Tongue (tissue), 1 donor: ENCODE measurements at regions not wholly inside any gene's neighbourhood (a gene's known extent, or its start where the extent isn't known, plus 50 kb on each side); places are given as distances from the start of the nearest gene placed in this dataset.
A peak's percentile ranks its signal among the peaks of the same experiment; 100 is the strongest.
"Not testable (repeated sequence)": the region's sequence is repeated elsewhere in the genome, so short reads cannot be mapped to it uniquely, and the experiment has no call there.

ENCODE experiments used
- DNase-seq: peaks from one replicate; pipeline ENCODE4 v3.0.0-alpha.2; 2015

- not testable (repeated sequence) for DNase-seq
Measured at GRCh38 chr12:131214936-131215335, 261.2 kb downstream of the ADGRD1 start.

DNA sequence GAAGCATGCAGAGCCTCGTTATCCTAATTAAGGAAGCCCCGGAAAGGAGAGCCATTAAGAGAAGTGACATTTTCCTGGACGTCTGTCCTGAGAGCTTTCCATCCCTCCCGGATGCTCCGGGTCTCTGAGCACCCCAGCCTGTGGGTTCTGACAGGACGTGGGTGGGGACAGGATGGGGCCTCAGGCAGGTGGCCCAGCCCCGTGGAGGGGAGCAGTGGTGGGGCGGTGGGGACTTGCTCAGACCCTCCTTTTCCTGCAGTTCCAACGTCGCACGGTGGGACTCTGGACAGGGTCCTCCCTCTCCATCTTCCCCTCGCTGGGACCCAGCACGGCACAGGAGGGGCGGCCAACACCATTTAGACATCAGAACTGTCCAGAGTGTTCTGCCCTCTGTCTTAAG is 262.9 kb downstream of the ADGRD1 start:
- not testable (repeated sequence) for DNase-seq

GRCh38 chr12:131217024-131217586 is 263.4 kb downstream of the ADGRD1 start:
- no peak for DNase-seq

DNA sequence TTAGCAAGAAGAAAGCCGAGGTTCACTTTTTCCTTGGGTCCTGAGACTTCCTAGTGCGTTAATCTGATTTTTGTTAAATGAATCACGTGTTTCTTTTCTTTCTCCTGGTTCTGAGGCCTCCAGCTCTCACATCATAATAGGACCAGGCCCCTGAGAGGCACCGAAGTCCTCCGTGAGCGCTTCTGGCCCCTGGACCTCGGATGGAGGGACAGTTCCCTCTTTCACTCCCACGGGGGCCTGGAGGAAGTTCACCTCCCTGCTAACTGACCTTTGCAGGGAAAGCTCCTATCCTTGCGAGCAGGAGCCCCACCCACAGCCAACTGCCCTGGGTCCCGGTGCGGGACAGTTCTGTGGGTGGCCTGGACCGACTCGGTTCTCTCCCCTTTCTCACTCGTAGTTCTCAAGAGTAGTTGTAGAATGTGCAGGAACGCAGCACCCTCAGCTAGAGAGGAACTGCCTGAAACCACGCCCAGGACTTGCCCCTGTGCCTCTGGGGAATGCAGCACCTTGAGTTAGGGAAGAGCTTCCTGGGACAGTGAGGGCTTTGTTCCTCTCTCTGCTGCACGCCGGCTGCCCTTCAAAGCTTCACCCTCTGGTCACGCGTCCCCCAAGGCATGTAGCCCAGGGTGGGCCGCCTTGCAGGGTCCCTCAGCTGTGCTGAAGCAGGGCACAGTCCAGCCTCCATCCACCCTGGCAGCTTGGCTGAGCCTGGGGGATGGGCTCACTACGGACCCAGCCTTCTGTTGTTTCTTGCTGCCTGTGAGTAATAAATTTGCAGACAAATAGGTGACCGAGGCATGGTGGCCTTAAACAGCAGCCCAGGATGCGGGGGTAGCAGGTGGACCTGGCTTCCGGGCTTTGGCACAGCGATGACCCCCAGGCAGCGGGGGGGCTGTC is 264.6 kb downstream of the ADGRD1 start:
- DNase-seq = no peak

DNA sequence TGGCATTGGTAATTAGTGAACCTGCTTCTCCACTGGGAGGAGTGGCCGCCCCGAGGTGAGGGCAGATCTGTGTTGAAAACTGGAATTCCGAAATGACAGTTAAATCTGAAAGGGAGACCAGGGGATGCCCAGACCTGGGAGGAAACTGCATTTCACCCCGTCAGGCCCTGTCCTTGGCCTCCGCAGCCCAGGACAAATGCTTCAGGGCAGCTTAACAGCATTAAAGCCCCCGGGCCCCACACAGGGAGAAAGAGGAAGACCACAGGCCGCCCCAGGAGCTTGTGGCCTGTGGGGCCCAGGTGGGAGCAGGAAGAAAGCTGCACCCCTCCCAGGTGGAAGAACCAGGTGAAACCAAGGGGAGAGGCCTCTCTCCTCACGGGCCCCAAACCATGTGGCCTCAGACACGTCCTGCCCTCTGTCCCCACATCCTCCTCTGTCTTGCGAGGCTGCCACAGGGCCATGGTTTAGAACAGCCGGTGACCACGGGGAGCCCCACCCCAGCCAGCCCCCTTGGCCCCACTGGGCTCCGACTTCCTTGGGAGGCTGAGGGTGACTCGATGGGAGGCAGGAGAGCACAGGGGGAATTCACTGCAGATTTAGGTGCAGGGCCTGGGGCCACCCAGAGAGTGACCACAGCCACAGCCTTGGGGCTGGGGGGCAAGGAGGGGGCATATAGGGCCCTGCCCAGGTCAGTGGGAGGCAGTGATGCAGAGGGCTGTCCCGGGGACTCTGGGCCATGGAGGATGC is 265.4 kb downstream of the ADGRD1 start:
- DNase-seq = no peak

- DNase-seq = no peak
Measured at GRCh38 chr12:131219670-131220330, 266.1 kb downstream of the ADGRD1 start.

- DNase-seq = no peak
Measured at GRCh38 chr12:131220331-131220685, 266.6 kb downstream of the ADGRD1 start.

DNA sequence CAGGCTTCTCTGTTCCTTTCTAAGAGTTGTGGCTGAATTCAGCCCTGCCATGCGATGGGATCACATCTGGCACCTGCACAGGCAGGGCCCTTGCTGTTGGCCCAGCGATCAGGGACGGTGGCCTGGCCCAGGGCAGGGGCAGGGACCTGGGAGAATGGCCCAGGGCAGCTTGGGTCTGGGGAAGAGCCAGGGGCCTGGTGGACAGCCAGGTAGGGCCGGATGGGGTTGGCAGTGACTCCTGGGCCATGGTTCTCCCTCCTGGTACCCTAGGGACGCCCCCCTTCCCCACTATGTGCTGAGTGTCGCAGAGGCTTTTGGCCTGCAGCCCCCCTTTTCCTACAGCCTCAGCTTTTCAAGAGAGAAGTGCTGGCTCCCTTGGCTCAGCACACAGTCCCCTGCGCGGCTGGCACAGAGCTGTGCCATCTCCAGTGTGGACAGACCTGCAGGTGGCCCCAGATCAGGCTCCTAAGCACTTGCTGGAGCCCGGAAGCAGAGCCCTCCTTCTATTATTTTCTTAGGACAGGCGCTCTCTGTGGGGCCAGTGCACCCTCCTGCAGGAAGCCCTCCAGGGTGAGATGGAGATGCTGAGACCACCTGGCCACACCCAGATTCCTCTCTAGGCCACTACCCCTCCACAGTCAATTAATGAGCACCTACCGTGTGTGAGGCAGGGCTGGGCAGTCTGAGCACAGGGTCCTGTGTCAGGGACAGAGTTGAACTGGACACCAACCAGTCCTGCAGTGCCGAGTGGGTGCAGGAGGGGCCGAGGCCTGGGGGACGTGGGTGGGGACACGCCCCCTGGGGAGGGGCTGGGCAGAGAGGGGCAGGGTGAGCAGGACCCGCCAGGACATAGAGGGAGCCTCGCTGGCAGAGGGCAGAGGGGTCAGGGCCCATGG is 267.6 kb downstream of the ADGRD1 start:
- DNase-seq = no peak

DNA sequence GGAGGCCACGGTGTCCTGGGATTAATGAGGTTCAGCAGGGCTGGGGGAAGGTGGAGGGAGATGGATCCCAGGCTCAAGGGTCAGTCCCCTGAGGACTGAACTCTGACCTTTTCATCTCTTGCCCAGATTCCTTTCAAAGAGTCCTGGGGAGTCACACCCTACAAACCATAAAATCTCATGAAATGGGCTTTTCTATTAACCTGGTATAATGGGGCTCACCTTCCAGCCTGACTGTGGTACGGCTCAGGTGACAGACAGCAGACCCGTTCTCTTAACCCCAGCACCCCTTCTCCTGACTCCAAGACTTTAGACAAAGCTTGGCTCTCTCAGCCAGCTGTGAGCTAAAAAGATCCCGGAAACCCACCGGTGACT is 268.2 kb downstream of the ADGRD1 start:
- DNase-seq = no peak

DNA sequence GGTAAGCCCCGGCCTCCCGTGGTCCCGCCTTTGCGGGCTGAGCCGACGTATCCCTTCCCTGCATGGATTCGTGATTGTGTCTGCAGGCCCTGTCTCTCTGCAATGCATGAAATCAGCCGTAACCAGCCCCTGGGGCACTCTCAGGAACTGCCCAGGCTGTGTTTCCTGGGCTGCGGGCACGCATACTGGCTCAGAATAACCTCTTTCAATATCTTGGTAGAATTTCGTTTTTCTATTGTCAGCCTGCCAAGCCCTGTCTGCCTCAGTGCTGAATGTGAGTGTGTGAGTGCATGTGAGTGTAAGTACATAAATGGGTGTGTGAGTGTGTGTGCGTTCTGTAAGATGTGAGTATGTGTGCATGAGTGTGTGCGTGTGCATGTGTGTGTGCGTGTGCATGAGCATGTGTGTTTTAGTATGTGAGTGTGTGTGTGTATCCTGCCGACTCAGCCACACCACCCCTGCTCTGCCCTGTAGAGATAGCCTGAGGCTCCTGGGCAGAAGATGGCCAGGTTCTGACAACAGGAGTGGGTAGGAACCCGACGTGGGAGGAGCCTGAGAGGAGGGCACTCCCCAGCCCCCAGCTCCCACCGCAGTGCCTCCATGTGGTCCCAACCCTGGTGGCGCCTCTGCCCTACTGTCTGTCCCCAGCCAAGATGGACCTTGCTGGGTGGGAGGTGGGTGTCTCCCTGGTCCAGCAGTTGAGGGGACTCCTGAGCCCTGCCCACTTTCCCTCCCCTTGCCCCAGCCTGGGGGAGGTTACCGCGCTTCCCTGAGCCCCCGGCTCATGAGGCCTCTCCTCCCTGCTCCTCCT is 268.8 kb downstream of the ADGRD1 start:
- DNase-seq = peak; percentile 67

GRCh38 chr12:131223171-131223761 is 269.6 kb downstream of the ADGRD1 start:
- no peak for DNase-seq

- DNase-seq = no peak
Measured at GRCh38 chr12:131223791-131224225, 270.1 kb downstream of the ADGRD1 start.

GRCh38 chr12:131224226-131225065 is 270.7 kb downstream of the ADGRD1 start:
- not testable (repeated sequence) for DNase-seq

DNA sequence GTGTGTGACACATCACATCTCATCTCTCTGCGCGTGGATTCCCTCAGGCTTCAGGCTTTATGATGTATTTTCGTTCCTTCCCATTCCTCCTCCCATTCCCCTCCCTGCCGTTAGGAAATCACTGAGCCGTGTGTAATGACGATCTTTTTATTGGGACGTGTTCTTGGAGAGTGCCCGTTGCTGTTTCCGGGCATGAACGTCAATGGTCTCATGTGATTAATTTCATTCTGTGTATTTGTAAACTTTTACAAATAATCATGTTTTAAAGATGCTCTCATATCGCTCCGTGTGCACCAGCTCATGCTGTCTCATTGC is 271.3 kb downstream of the ADGRD1 start:
- not testable (repeated sequence) for DNase-seq

DNA sequence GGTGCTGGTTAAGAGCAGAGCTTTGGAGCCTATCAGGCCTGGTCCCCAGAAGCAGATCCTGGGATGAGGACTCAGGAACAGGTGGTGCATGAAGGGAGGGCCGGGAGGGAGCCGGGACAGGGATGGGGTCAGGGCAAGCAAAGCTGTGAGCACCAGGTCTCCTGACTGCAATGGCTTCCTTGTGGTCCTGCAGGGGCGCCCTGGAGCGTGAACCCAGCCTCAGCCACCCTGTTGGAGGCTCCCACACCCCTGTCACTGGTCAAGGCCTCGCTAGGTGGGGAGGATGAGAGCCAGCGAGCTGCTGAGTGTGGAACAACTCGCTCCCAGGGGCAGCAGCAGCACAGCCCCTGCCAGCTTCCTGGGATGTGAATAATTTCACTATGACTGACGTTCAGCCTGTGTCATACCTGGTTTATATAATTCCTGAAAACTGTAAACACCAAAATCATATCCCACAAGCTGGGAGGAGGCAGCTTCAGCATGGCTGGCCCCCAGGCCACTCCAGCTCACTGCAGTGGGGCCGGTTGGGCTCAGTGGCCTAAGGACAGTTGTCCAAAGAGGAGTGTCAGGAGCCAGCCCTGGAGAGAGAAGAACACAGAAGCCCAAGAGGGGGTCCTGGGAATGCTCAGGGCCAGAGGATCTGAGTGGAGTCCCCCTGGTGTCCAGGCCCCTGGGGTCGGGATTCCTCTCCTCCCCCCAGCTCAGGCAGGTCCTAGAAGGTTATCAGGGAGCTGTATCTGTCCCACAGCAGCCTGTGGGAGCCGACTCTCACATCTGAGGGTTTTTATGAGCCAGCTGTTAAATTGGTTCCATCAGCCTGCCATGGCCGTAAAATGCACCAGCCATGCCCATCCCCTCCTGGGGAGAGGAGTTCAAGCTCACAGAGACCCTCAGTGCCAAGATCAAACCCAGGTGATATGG is 272.9 kb downstream of the ADGRD1 start:
- no peak for DNase-seq

- DNase-seq = not testable (repeated sequence)
Measured at GRCh38 chr12:131227641-131228040, 273.9 kb downstream of the ADGRD1 start.

GRCh38 chr12:131229079-131229425 is 275.3 kb downstream of the ADGRD1 start:
- DNase-seq = not testable (repeated sequence)
